Activated T-cell treated with anti-CD3 and anti-CD28 coated beads, Interleukin-2, amount 50 U/mL, for 1 hour (primary cell): ENCODE measurements at regions not wholly inside any gene's neighbourhood (a gene's known extent, or its start where the extent isn't known, plus 50 kb on each side); places are given as distances from the start of the nearest gene placed in this dataset.

Experiments
- DNase-seq: peaks from one replicate; pipeline ENCODE4 v3.0.0-alpha.2; 2020

DNA sequence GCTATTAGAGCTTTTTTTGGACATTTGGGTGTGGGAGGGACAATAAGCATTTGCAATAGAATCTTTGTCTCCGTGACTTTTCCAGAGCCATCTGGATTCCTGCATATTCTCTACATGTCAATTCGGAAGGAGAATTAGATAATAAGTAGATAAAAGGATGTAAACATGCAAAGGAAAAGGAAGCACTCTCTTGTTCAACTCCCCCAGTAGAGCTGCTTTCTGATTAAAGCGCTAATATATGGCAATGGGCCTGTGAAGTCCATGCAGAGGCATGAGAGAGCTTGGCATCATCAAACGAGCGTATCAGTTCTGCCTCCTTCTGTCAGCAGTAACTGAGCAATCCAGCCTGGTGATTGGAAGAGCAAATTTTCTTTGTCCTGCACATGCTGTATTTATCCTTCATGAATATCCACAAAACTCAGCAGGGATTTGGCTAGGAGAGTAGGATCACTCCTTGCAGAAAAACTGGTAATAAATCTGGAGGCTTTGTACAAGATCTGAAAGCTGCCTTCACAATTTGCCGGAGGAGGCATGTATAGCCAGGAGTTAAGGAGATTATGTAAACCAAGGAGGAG, 1752.9 kb downstream of the MAT2B start:
- no peak for DNase-seq

- no peak for DNase-seq
These were observed 1755.0 kb downstream of the MAT2B start for GRCh38 chr5:165260426-165260825.

- no peak for DNase-seq
These were observed 1758.1 kb downstream of the MAT2B start for GRCh38 chr5:165263536-165263935.

DNA sequence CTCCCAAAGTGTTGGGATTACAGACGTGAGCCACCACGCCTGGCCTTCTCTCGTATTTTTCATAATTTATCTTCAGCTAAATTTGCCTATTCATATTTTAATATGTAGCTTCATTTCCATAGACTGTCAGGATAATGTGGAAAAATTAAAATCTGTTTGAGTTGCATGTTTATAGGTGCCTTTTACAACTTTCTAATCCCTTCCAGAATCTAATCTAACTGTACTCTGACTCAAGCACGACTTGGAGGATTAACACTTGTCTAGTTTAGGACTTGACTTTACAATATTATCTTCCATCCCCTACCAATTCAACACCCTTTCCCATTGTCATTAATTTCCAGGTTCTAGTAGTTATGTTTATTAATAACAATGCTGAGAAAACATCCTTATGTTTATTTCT, 1761.5 kb downstream of the MAT2B start:
- no peak for DNase-seq

DNA sequence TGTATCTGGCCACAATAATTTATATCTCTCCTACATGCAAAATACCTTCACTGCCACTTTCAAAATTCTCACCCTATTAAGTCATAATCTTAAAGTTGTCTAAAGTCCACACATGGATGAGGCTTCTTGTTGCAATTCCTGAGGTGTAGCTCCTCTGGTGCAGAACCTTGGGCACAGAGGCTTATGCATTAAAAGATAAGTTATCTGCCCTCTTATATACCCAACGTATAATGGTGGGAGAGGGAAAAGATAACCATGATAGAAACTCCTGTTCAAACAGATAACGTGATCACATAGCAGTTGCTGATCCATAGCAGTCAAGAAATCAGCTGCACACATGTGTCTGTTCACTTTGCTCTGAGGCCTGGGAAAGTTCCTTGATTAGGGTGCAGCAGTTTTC, 1767.0 kb downstream of the MAT2B start:
- no peak for DNase-seq

DNA sequence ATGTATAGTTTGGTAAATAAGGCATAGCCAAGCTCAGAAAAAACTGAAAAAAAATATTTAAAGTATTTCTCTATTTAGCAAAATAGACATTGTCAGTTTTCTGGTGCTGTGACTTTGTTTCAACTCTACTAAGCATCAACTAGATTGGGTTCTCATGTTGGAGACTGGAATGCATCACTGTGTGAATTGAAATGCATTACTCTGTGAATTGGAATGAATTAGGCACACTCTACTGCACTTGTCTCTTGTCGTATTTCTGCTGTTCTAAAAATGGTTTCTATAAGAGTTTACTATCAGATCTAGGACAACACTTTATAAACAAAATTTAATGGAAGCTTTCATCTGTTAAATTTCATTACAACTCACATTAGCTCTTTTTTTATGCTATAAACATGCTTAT, 1772.2 kb downstream of the MAT2B start:
- DNase-seq: no peak

DNA sequence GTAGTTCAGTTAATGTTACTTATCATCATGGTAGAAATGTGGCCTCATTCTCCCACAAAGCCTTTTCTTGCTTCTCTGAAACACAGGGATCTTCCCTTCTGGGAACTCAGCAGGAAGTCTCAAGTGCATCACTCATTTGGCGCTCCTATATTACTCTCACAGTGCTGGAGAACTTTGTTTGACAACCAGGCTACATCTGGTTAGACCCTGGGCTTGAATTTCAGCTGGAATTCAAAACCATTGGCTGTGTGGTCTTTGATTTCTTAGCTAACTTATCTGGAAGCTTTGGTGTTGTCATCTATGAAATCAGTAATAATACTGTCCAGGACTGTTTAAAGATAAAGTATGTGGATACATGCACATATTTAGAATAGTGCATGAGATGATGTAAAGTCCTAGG, 1777.1 kb downstream of the MAT2B start:
- DNase-seq: no peak

- DNase-seq: no peak
These were observed 1781.3 kb downstream of the MAT2B start for GRCh38 chr5:165286692-165287091.

DNA sequence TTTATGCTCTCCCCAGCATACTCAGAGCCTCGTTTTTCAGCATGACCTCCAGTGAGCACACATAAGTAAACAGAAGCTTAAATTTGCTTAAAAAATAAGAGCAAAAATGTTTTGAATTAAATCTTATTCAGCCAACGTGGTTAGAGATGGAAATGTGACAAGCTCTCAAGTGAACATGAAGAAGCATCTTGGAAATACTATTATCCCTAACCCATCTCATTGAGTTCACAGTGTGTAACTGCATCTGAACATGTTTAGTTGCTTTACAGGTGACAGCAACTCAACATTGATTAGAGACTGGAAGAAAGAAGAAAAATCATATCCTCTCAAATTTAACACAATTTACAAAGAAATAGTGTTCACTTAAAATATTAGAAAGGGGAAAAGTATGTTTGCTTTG, 1785.1 kb downstream of the MAT2B start:
- no peak for DNase-seq

DNA sequence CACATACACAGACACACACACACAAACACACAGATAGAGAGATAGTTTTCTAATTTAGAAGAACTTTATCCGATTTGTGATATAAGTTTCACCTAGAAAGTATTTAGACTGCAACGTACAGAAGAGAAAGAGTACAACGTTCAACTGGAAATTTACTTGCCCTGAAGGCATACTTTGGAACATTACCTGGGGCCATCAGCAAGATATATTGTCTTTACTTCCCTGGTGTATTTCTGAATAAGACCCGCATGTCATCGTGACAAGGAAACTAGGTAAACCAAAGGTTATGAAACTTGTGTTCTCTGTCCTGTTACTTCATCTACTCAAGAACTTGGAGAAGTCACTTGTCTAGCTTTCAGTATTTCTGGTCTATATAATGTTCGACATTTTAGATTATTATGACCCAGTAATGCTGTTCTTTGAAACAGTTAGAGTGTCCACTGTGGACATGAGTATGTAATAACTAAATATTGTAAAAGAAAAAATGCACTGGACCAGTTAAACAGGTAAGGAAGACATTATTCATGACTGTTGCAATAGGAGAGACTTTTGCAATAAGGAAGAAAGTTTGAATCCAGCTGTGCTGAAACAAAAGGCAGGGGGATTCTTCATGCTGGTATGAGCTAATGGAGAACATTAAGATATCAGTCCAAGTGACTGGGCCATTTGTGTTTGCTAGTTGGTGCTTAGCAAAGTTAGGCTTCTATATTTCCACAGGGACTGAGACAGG, 1791.1 kb downstream of the MAT2B start:
- DNase-seq: no peak

- DNase-seq: no peak
These were observed 1798.9 kb downstream of the MAT2B start for GRCh38 chr5:165304193-165304827.

- DNase-seq: no peak
These were observed 1800.2 kb downstream of the MAT2B start for GRCh38 chr5:165305596-165305995.

DNA sequence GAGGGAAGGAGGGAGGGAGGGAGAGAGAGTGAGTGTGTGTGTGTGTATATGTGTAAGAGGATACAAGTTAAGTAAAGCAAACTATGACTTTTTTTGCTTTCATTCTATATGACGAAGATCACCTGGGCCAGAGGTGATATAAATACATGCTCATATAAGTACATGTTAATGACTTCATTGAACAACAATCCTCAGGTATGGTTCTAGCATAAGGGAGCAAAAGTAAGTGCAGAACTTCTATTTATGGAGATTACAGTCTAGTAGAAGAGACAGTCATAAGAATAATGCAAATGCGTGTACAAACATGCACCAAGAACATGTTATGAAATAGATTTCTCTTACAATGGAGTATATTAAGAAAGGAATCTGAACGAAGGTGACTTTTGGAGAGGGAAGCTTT, 1804.0 kb downstream of the MAT2B start:
- no peak for DNase-seq

DNA sequence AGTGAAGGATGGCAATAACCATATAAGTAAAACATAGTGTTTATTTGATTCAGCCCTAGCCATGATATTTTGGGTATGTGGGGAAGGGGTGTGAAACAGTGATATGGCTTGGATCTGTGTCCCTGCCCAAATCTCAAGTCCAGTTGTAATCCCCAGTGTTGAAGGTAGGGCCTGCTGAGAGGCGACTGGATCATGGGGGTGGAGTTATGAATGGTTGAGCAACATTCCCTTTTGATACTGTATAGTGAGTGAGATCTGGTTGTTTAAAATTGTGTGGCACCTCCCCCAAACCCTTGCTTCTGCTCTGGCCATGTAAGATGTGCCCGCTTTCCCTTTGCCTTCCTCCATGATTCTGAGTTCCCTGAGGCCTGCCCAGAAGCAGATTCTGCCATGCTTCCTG, 1804.6 kb downstream of the MAT2B start:
- no peak for DNase-seq

DNA sequence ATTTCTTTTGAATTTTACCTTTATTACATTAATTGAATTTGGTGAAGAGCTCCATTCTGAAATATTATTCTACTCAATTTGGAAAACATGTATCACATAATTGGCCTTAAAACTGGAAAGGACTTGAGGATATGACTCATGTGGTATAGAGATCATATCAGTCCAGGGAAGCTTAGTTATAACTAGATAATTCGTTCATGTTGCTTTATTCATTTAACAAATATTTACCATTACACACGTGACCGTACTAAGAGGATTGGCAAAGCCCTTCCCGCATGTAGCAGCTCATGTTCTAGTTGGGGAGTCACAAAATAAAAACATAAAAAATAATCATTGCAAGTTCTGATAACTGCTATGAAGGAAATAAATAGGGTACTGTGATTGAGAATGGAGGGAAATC, 1816.5 kb downstream of the MAT2B start:
- no peak for DNase-seq

DNA sequence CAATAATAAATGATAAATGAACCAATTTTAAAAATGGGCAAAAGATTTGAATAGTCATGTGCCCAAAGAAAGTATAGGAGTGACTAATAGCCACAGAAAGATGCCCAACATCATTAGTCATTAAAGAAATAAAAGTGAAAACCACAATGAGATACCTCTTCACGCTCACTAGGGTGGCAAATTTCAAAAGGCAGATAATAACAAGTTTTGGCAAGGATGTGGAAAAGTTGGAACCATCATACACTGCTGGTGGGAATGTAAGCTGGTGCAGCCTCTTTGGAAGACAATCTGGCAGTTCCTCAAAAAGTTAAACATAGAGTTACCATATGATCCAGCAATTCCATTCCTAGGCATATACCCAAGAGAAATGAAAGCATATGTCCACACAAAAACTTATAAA, 1819.8 kb downstream of the MAT2B start:
- no peak for DNase-seq

- DNase-seq: no peak
These were observed 1822.2 kb downstream of the MAT2B start for GRCh38 chr5:165327631-165328030.

- DNase-seq: no peak
These were observed 1823.4 kb downstream of the MAT2B start for GRCh38 chr5:165328846-165329245.

DNA sequence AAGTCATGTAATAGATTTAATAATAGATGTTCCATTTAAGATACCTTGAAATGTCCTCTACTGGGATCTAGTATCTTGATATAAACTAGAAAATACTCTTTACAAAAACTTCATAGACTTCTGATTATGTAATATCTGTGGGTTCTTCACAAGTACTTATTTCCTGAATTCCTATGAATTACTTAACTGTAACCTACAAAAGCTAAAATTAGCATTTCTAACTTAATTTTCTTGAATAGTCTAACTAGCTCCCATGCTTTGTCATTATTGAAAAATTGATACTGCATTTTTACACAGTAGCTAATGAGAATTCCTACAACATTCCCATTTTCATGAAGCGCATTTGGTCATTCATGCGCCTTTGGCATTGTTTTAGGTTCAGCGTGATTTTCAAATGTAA, 1828.2 kb downstream of the MAT2B start:
- no peak for DNase-seq

- DNase-seq: no peak
These were observed 1828.8 kb downstream of the MAT2B start for GRCh38 chr5:165334201-165334600.

GRCh38 chr5:165349735-165350134, 1844.3 kb downstream of the MAT2B start:
- DNase-seq: no peak

GRCh38 chr5:165351342-165351741, 1845.9 kb downstream of the MAT2B start:
- DNase-seq: no peak

GRCh38 chr5:165360366-165360765, 1854.9 kb downstream of the MAT2B start:
- DNase-seq: no peak

- no peak for DNase-seq
These were observed 1855.5 kb downstream of the MAT2B start for GRCh38 chr5:165360784-165361542.
